ENCODE measurements at regions not wholly inside any gene's neighbourhood (a gene's known extent, or its start where the extent isn't known, plus 50 kb on each side); places are given as distances from the start of the nearest gene placed in this dataset.

- TF ChIP-seq, protein P1, sequence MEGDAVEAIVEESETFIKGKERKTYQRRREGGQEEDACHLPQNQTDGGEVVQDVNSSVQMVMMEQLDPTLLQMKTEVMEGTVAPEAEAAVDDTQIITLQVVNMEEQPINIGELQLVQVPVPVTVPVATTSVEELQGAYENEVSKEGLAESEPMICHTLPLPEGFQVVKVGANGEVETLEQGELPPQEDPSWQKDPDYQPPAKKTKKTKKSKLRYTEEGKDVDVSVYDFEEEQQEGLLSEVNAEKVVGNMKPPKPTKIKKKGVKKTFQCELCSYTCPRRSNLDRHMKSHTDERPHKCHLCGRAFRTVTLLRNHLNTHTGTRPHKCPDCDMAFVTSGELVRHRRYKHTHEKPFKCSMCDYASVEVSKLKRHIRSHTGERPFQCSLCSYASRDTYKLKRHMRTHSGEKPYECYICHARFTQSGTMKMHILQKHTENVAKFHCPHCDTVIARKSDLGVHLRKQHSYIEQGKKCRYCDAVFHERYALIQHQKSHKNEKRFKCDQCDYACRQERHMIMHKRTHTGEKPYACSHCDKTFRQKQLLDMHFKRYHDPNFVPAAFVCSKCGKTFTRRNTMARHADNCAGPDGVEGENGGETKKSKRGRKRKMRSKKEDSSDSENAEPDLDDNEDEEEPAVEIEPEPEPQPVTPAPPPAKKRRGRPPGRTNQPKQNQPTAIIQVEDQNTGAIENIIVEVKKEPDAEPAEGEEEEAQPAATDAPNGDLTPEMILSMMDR (conservative IDR thresholded peaks at IDR 0.05; ENCODE audit: low read depth, low read length): no peak
- TF ChIP-seq BHLHE40 (IDR thresholded peaks at IDR 0.05; ENCODE audit: low read depth, low read length): no peak
- no peak for TF ChIP-seq POLR2A (IDR thresholded peaks at IDR 0.05; ENCODE audit: low read depth, low read length)
- TF ChIP-seq MAFK (IDR thresholded peaks at IDR 0.05; ENCODE audit: low read depth, low read length): no peak
- no peak for TF ChIP-seq MXI1 (IDR thresholded peaks at IDR 0.05; ENCODE audit: borderline replicate concordance, low read depth, low read length)
- TF ChIP-seq RCOR1 (IDR thresholded peaks at IDR 0.05; ENCODE audit: insufficient replicate concordance, low read length): no peak
- TF ChIP-seq RFX5 (IDR thresholded peaks at IDR 0.05; ENCODE audit: low read depth, low read length): no peak
- TF ChIP-seq RAD21 (IDR thresholded peaks at IDR 0.05; ENCODE audit: low read length): no peak
- no peak for TF ChIP-seq MAZ (IDR thresholded peaks at IDR 0.05; ENCODE audit: borderline replicate concordance, low read depth, low read length)
- TF ChIP-seq, protein P2, sequence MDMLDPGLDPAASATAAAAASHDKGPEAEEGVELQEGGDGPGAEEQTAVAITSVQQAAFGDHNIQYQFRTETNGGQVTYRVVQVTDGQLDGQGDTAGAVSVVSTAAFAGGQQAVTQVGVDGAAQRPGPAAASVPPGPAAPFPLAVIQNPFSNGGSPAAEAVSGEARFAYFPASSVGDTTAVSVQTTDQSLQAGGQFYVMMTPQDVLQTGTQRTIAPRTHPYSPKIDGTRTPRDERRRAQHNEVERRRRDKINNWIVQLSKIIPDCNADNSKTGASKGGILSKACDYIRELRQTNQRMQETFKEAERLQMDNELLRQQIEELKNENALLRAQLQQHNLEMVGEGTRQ (IDR thresholded peaks at IDR 0.05; ENCODE audit: low read depth, low read length): no peak
These were observed 198.1 kb downstream of the VAPA start for GRCh38 chr18:10111944-10112343.

Data from IMR-90 (cell line).